ENCODE measurements at regions not wholly inside any gene's neighbourhood (a gene's known extent, or its start where the extent isn't known, plus 50 kb on each side); places are given as distances from the start of the nearest gene placed in this dataset.

DNA sequence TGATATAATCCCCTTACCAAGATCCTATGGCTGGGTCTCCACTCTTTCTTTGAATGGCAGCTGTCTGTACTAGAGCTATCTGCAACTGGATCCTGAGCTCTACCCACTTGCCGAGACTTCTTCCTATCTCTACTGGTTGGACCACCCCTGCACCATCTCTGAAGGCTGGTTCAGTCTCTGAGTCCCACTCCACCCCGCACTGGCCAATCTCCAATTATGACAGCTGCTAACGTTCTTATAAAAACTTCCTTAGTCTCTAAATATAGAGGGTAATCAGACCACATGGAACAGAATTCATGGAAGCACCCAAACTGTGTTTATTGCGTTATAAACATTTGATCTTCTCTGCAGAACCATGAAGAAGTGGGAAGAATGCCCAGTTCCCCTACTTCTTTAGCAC lies 186.6 kb upstream of the EEA1 start:
- Histone ChIP-seq H3K4me1 (ENCODE audit: control insufficient read depth, insufficient read depth, low read length) (no peaks in the 10 kb centered on the region), H3K27ac (ENCODE audit: low read length) (no peak overlapping the region), H3K36me3 (ENCODE audit: control insufficient read depth, insufficient read depth, low read length) (no peaks in the 10 kb centered on the region), H3K4me3 (ENCODE audit: low read length) (no peak overlapping the region), H3K27me3 (ENCODE audit: control insufficient read depth, insufficient read depth, low read length) (no peaks in the 10 kb centered on the region), H3K9me3 (ENCODE audit: control insufficient read depth, insufficient read depth, low read length) (no peaks in the 10 kb centered on the region)
- DNase-seq (ENCODE audit: low read depth, low spot score): no peak
- no CpG with 5 or more reads among the region's 4 CpGs for WGBS (ENCODE audit: insufficient coverage, insufficient read length)

DNA sequence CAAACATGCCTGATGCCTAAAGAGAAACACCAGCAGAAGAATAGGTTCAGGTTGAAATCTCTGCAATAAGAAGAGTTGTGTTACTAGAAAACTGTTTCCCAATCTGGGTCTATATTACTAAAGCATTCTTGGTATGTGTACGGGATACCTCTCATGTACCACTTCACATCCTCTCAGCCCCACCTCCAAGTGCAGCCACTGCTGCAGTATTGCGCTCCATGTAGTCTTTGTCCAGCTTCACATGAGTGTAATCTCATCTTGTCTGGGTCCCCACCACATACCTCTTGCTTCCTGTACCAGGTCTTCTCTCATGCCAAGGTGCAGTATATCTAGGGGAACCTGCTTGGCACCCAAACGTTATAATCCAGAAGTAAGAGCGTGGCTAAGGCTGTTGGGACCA lies 187.5 kb upstream of the EEA1 start:
- DNase-seq (ENCODE audit: low read depth, low spot score): no peak
- H3K36me3 ChIP-seq (ENCODE audit: control insufficient read depth, insufficient read depth, low read length): no peaks in the 10 kb centered on the region
- H3K4me1 ChIP-seq (ENCODE audit: control insufficient read depth, insufficient read depth, low read length): no peaks in the 10 kb centered on the region
- H3K4me3 ChIP-seq (ENCODE audit: low read length): no peak overlapping the region
- no peak overlapping the region for H3K27ac ChIP-seq (ENCODE audit: low read length)
- no peaks in the 10 kb centered on the region for H3K9me3 ChIP-seq (ENCODE audit: control insufficient read depth, insufficient read depth, low read length)
- no CpG with 5 or more reads among the region's 4 CpGs for WGBS (ENCODE audit: insufficient coverage, insufficient read length)
- no peaks in the 10 kb centered on the region for H3K27me3 ChIP-seq (ENCODE audit: control insufficient read depth, insufficient read depth, low read length)

DNA sequence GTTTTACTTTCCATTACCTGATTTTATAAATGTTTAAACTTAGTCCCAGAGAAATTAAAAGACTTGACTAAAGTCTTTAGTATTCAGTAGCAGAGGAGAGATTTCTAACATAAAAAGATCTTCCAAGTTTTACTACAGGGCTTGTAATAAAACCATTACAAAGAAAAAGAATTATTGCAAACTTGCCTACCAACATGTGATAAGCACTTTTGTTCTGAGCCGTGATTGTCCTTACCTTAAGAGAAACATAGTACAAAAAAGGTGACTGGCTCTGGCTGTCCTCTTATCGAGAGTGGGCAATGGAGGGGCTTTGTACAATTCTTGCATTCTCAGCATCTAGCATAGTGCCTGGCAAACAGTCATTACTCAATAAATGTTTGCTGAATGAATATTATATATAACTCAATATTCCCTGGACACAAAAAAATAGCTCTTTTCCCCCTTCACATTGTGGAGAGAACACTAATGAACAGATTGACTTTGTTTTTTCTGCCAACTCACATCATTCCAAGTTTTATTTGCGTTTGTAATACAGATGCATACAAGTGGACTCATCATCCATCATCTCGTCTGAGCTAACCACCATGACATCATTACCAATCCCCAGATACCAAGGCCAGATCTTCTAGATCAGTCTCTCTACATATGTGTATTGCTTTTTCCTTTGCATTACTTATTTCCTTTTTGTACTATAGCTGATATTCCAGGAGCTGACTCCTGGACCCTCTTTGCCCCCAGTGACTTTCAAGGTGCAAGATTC lies 192.8 kb upstream of the EEA1 start:
- H3K27ac ChIP-seq (ENCODE audit: low read length): no peak overlapping the region
- no peak overlapping the region for H3K4me3 ChIP-seq (ENCODE audit: low read length)
- WGBS (ENCODE audit: insufficient coverage, insufficient read length): no CpG with 5 or more reads among the region's 4 CpGs
- H3K4me1 ChIP-seq (ENCODE audit: control insufficient read depth, insufficient read depth, low read length): no peaks in the 10 kb centered on the region
- no peaks in the 10 kb centered on the region for H3K9me3 ChIP-seq (ENCODE audit: control insufficient read depth, insufficient read depth, low read length)
- no peaks in the 10 kb centered on the region for H3K36me3 ChIP-seq (ENCODE audit: control insufficient read depth, insufficient read depth, low read length)
- no peak for DNase-seq (ENCODE audit: low read depth, low spot score)
- no peaks in the 10 kb centered on the region for H3K27me3 ChIP-seq (ENCODE audit: control insufficient read depth, insufficient read depth, low read length)

DNA sequence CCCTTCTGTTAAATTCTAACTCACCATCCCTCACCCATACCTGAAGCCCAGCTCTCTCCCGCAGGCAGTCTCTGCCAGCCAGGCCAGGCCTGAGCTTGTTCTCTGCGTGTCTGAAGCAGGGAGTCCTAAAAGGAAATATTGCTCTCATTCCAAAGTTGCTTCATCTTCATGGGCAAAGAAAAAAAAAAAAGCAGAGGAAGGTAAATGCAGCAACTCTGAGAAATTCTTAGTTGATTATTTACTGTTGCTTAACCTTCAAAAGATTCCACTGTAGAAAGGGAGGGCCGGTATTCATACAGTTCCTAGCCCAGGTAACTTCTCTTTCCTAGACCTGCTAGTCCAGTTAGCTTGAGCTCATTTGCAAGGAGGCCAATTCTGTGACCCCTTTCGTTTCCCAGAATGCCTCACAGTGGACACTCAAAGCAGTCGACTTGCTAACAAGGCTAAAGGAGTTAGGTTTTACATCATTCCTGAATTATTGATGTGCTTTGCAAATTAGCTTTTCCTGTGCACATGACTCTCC lies 193.5 kb upstream of the EEA1 start:
- no peaks in the 10 kb centered on the region for H3K9me3 ChIP-seq (ENCODE audit: control insufficient read depth, insufficient read depth, low read length)
- H3K4me1 ChIP-seq (ENCODE audit: control insufficient read depth, insufficient read depth, low read length): no peaks in the 10 kb centered on the region
- H3K27ac ChIP-seq (ENCODE audit: low read length): no peak overlapping the region
- H3K36me3 ChIP-seq (ENCODE audit: control insufficient read depth, insufficient read depth, low read length): no peaks in the 10 kb centered on the region
- no peaks in the 10 kb centered on the region for H3K27me3 ChIP-seq (ENCODE audit: control insufficient read depth, insufficient read depth, low read length)
- no CpG with 5 or more reads among the region's 5 CpGs for WGBS (ENCODE audit: insufficient coverage, insufficient read length)
- DNase-seq (ENCODE audit: low read depth, low spot score): no peak
- no peak overlapping the region for H3K4me3 ChIP-seq (ENCODE audit: low read length)

DNA sequence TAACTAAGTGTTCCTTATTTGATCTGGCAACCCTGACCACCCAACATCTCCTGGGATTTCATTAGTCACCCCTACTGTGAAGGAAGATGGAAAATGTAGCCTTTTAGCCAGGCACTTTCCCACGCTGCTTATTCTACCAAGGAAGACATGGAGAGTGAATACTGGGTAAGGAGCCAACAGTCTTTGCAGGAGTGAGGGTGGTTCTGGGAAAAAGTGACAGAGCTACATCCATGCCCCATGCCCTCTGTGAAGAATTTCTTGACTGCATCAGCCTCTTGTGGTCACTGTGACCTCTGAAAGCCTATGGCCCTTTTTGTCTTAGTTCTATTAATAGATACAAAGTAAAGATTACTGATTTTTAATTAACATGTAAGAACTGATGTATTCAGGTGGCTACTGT lies 196.0 kb upstream of the EEA1 start:
- no peak for DNase-seq (ENCODE audit: low read depth, low spot score)
- H3K27me3 ChIP-seq (ENCODE audit: control insufficient read depth, insufficient read depth, low read length): no peaks in the 10 kb centered on the region
- WGBS (ENCODE audit: insufficient coverage, insufficient read length): no CpG with 5 or more reads among the region's 1 CpG
- no peak overlapping the region for H3K27ac ChIP-seq (ENCODE audit: low read length)
- H3K4me3 ChIP-seq (ENCODE audit: low read length): no peak overlapping the region
- H3K9me3 ChIP-seq (ENCODE audit: control insufficient read depth, insufficient read depth, low read length): no peaks in the 10 kb centered on the region
- H3K36me3 ChIP-seq (ENCODE audit: control insufficient read depth, insufficient read depth, low read length): no peaks in the 10 kb centered on the region
- no peaks in the 10 kb centered on the region for H3K4me1 ChIP-seq (ENCODE audit: control insufficient read depth, insufficient read depth, low read length)

DNA sequence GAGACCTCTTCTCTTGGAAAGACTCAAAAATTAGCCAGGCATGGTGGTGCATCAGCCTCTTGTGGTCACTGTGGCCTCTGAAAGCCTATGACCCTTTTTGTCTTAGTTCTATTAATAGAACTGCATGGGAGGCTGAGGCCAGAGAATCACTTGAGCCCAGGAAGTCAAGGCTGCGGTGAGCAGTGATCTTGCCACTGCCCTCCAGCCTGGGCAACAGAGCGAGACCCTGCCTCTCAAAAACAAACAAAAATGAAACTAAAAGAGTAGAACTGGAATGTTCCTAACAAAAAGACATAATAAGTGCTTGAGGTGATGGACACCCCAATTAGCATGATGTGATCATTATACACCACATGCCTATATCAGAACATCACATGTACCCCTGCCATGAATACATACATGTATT lies 197.0 kb upstream of the EEA1 start:
- no peak overlapping the region for H3K27ac ChIP-seq (ENCODE audit: low read length)
- H3K27me3 ChIP-seq (ENCODE audit: control insufficient read depth, insufficient read depth, low read length): no peaks in the 10 kb centered on the region
- no peaks in the 10 kb centered on the region for H3K36me3 ChIP-seq (ENCODE audit: control insufficient read depth, insufficient read depth, low read length)
- no CpG with 5 or more reads among the region's 2 CpGs for WGBS (ENCODE audit: insufficient coverage, insufficient read length)
- no peaks in the 10 kb centered on the region for H3K4me1 ChIP-seq (ENCODE audit: control insufficient read depth, insufficient read depth, low read length)
- no peaks in the 10 kb centered on the region for H3K9me3 ChIP-seq (ENCODE audit: control insufficient read depth, insufficient read depth, low read length)
- H3K4me3 ChIP-seq (ENCODE audit: low read length): no peak overlapping the region
- no peak for DNase-seq (ENCODE audit: low read depth, low spot score)

DNA sequence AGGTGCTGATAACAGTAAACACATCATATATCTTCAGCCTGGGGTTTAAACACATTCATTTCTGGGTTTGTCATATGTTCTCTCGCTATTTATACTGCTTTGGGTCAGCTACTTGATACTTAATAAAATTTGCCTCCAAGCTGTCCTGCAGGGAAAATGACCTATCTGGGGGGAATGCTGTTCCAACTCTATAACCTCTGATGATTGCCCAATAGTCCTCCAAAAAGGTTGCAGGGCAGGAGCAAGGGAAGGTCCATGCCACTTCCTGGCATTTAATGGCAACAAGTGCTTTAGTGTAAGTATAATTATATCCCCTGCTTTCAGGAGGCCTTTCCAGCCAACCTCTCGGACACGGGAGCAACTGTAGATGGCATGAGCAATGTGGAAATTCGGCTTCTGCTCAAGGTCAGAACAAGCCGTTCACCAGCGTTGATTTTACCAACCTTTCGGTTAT lies 198.0 kb upstream of the EEA1 start:
- WGBS (ENCODE audit: insufficient coverage, insufficient read length): no CpG with 5 or more reads among the region's 7 CpGs
- H3K4me1 ChIP-seq (ENCODE audit: control insufficient read depth, insufficient read depth, low read length): no peaks in the 10 kb centered on the region
- no peak for DNase-seq (ENCODE audit: low read depth, low spot score)

DNA sequence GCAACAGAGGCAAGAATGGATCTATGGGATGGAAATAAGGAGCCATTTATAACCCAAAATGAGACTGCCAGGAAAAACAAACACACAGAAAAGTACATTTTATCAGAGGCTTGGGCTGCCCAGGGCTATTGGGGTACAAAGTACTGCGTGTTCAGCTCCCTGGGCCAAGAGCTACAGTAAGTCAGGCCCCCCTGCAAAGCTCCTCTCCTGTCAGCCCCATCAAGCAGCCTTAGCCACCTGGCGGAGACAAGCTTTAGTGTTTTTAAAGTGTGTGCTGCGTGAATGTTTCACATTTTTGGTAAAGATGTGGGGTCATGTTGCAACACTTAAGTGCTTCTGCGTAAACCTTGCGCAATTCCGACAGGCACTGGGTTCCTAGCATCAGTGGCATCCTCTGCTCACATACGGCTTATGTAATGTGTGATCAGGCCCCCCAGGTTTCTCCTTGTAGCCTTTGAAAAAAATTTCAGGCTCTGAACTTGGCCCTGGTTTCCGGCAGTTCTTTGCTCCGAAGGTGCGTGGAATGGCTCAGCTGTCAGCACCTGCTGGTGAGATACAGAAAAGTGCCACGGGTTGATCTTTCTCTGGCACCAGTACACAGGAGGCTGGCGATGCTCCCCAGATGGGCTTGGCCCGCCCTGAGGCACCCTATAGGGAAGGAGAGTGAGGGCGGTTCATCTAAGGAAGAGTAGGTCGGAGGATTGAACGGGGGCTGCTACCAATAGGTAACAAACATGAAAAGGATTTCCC lies 198.7 kb upstream of the EEA1 start:
- Histone ChIP-seq H3K4me1 (ENCODE audit: control insufficient read depth, insufficient read depth, low read length) (no peaks in the 10 kb centered on the region), H3K27me3 (ENCODE audit: control insufficient read depth, insufficient read depth, low read length) (no peaks in the 10 kb centered on the region), H3K36me3 (ENCODE audit: control insufficient read depth, insufficient read depth, low read length) (no peaks in the 10 kb centered on the region), H3K4me3 (ENCODE audit: low read length) (no peak overlapping the region), H3K27ac (ENCODE audit: low read length) (no peak overlapping the region), H3K9me3 (ENCODE audit: control insufficient read depth, insufficient read depth, low read length) (no peaks in the 10 kb centered on the region)
- no peak for DNase-seq (ENCODE audit: low read depth, low spot score)
- no CpG with 5 or more reads among the region's 16 CpGs for WGBS (ENCODE audit: insufficient coverage, insufficient read length)

More for the DNA sequence above, 198.0 kb upstream of the EEA1 start:
- Histone ChIP-seq H3K36me3 (ENCODE audit: control insufficient read depth, insufficient read depth, low read length) (no peaks in the 10 kb centered on the region), H3K9me3 (ENCODE audit: control insufficient read depth, insufficient read depth, low read length) (no peaks in the 10 kb centered on the region), H3K27me3 (ENCODE audit: control insufficient read depth, insufficient read depth, low read length) (no peaks in the 10 kb centered on the region), H3K27ac (ENCODE audit: low read length) (no peak overlapping the region), H3K4me3 (ENCODE audit: low read length) (no peak overlapping the region)

DNA sequence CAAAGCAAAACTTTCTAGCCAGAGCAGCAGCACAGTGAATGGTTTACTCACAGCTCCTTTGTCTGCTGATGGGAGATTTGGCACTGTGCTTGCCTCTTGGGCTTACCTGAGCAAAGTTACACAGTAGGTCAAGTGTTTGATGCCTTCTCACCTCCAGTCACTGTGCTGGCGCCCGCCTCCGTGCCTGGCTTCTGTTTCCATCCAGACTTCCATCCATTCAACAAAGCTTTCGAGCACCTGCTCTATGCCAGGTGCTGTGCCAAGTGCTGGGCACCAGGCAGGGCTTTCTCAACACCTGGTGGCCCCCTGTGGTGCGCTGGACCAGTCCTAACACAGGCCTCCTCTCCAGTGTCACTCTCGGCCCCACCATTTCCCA lies 199.2 kb upstream of the EEA1 start:
- no CpG with 5 or more reads among the region's 6 CpGs for WGBS (ENCODE audit: insufficient coverage, insufficient read length)
- Histone ChIP-seq H3K27me3 (ENCODE audit: control insufficient read depth, insufficient read depth, low read length) (no peaks in the 10 kb centered on the region), H3K4me3 (ENCODE audit: low read length) (no peak overlapping the region), H3K9me3 (ENCODE audit: control insufficient read depth, insufficient read depth, low read length) (no peaks in the 10 kb centered on the region), H3K36me3 (ENCODE audit: control insufficient read depth, insufficient read depth, low read length) (no peaks in the 10 kb centered on the region), H3K4me1 (ENCODE audit: control insufficient read depth, insufficient read depth, low read length) (no peaks in the 10 kb centered on the region), H3K27ac (ENCODE audit: low read length) (no peak overlapping the region)
- DNase-seq (ENCODE audit: low read depth, low spot score): no peak

DNA sequence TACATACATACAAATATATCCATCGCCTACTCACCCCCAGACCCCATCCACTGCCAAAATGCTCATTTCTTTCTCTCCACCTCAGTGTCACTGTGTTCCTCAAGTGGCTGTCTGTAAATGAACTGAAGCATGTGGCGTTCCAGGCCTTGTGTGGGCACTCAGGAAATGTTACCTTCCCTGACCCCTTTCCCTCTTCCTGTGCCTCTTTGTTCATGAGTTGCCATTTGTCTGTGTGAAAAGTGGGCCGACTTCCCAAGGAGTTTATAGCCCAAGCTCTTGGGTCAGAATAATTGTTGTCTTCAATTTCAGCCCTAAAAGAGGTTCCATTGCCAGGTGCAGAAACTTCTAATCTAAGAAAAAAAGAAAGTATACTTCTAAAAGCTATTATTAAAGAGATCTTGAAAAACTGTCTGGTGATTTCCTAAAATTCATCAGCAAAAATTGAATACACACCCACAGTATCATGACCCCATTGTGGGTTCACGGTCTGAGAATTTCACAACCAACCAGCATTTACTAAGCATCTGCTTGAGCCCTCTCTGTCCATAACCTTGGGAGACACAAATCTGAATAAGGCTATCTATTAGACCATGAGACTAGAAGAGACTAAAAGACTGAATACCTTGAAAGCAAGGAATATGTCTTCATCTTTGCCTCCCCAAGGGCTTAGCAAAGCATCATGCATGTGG lies 201.4 kb upstream of the EEA1 start:
- H3K27ac ChIP-seq (ENCODE audit: low read length): no peak overlapping the region
- H3K4me1 ChIP-seq (ENCODE audit: control insufficient read depth, insufficient read depth, low read length): no peaks in the 10 kb centered on the region
- H3K27me3 ChIP-seq (ENCODE audit: control insufficient read depth, insufficient read depth, low read length): no peaks in the 10 kb centered on the region
- H3K4me3 ChIP-seq (ENCODE audit: low read length): no peak overlapping the region
- whole genome bisulfite sequencing (ENCODE audit: insufficient coverage, insufficient read length): no CpG with 5 or more reads among the region's 4 CpGs
- H3K36me3 ChIP-seq (ENCODE audit: control insufficient read depth, insufficient read depth, low read length): no peaks in the 10 kb centered on the region
- no peaks in the 10 kb centered on the region for H3K9me3 ChIP-seq (ENCODE audit: control insufficient read depth, insufficient read depth, low read length)
- no peak for DNase-seq (ENCODE audit: low read depth, low spot score)

All from iPS DF 6.9 (cell line).